ENCODE measurements at regions not wholly inside any gene's neighbourhood (a gene's known extent, or its start where the extent isn't known, plus 50 kb on each side); places are given as distances from the start of the nearest gene placed in this dataset.

GRCh38 chrX:69398881-69399280 lies 105.2 kb upstream of the NALF2 start:
- no peak for TF ChIP-seq CTCF (IDR thresholded peaks at IDR 0.05)

- no peak for TF ChIP-seq CTCF (IDR thresholded peaks at IDR 0.05)
Observed at GRCh38 chrX:69396916-69397315, 107.2 kb upstream of the NALF2 start.

GRCh38 chrX:69395306-69395705 lies 108.8 kb upstream of the NALF2 start:
- TF ChIP-seq CTCF (IDR thresholded peaks at IDR 0.05): no peak

- no peak for TF ChIP-seq CTCF (IDR thresholded peaks at IDR 0.05)
Observed at GRCh38 chrX:69389101-69389501, 115.0 kb upstream of the NALF2 start.

- TF ChIP-seq CTCF (IDR thresholded peaks at IDR 0.05): no peak
Observed at GRCh38 chrX:69388526-69388925, 115.6 kb upstream of the NALF2 start.

GRCh38 chrX:69387567-69388487 lies 116.3 kb upstream of the NALF2 start:
- TF ChIP-seq CTCF (IDR thresholded peaks at IDR 0.05): peak; percentile 73

- TF ChIP-seq CTCF (IDR thresholded peaks at IDR 0.05): no peak
Observed at GRCh38 chrX:69386681-69387080, 117.4 kb upstream of the NALF2 start.
